ENCODE measurements at regions not wholly inside any gene's neighbourhood (a gene's known extent, or its start where the extent isn't known, plus 50 kb on each side); places are given as distances from the start of the nearest gene placed in this dataset.

DNA sequence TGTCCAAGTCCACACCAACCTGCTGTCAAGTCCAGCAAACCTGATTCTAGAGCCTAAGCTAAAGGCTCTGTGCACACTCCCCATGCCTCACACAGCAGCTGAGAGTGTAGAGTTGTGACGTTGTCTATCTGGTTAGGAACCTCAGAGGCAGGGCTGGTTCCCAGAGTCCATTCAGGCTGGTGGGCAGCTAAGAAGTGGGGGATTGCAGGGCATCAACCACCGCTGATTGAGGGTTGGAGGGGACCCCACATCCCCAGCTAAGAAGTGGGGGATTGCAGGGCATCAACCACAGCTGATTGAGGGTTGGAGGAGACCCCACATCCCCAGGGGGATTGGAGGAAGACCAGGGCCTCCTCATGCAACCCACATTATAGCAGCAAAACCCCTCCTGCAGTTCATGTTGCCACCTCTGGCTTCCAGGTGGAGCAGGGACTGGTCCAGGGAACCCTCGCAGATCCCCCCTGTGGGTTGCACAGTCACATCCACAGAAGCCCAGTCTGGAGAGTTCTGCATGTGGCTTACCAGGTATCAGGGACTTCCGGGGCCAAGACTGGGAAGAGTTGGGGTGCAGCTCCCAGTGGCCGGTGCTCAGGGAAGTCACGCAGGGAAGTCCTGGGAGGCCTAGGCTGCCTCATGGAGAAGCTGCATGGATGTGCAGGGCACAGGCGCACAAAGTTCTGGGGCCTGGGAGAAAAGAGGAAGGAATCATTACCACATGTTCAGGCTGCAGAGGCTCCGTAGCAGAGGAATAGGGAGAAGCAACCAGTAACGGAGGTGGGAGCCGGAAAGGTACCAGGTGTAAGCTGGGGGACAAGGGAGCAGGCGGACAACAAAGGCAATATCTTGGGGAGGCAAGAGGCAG is 71.4 kb upstream of the PCSK6 start:
- Histone ChIP-seq H3K27me3 (ENCODE audit: insufficient read depth, low read length) (no peaks in the 10 kb centered on the region), H4K20me1 (ENCODE audit: insufficient read depth) (no peaks in the 10 kb centered on the region), H3K9me2 (ENCODE audit: insufficient read depth) (no peaks in the 10 kb centered on the region), H3K27ac (ENCODE audit: low read depth, low read length) (no peak overlapping the region), H3K9ac (ENCODE audit: low read length) (no peak overlapping the region), H3K4me3 (replicated peaks in 1 of 2; ENCODE audit: low read depth in 1 of 2, low read length in 2 of 2) (no peak overlapping the region), H3K4me1 (ENCODE audit: control insufficient read depth in 1 of 2, insufficient read depth in 2 of 2, low read length in 2 of 2) (no peaks in the 10 kb centered on the region), H3K79me2 (ENCODE audit: insufficient read depth, low read length) (no peaks in the 10 kb centered on the region), H3K4me2 (ENCODE audit: low read length) (no peak overlapping the region), H3K36me3 (ENCODE audit: control insufficient read depth in 1 of 2, insufficient read depth in 2 of 2, low read length in 2 of 2) (no peaks in the 10 kb centered on the region), H3K9me3 (ENCODE audit: control insufficient read depth in 1 of 2, insufficient read depth in 1 of 2, low read depth in 1 of 2, low read length in 2 of 2) (no peaks in the 10 kb centered on the region), H2AFZ (ENCODE audit: low read depth, low read length, poor library complexity, severe bottlenecking) (no peak overlapping the region)
- no TSS peak for BruUV-seq (replicated peaks)
- no peak for TF ChIP-seq JUND (IDR thresholded peaks at IDR 0.05)
- TF ChIP-seq EZH2phosphoT487 (IDR thresholded peaks at IDR 0.05; ENCODE audit: borderline replicate concordance), result no peak
- TF ChIP-seq SRF (IDR thresholded peaks at IDR 0.05; ENCODE audit: low read depth), result no peak
- TF ChIP-seq, protein P1, sequence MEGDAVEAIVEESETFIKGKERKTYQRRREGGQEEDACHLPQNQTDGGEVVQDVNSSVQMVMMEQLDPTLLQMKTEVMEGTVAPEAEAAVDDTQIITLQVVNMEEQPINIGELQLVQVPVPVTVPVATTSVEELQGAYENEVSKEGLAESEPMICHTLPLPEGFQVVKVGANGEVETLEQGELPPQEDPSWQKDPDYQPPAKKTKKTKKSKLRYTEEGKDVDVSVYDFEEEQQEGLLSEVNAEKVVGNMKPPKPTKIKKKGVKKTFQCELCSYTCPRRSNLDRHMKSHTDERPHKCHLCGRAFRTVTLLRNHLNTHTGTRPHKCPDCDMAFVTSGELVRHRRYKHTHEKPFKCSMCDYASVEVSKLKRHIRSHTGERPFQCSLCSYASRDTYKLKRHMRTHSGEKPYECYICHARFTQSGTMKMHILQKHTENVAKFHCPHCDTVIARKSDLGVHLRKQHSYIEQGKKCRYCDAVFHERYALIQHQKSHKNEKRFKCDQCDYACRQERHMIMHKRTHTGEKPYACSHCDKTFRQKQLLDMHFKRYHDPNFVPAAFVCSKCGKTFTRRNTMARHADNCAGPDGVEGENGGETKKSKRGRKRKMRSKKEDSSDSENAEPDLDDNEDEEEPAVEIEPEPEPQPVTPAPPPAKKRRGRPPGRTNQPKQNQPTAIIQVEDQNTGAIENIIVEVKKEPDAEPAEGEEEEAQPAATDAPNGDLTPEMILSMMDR (IDR thresholded peaks at IDR 0.05 in 2 of 3, conservative IDR thresholded peaks at IDR 0.05 in 1 of 3; ENCODE audit: borderline replicate concordance in 1 of 3, insufficient read depth in 1 of 3, low read depth in 2 of 3, low read length in 2 of 3), result no peak
- no peak for TF ChIP-seq ELF1 (IDR thresholded peaks at IDR 0.05; ENCODE audit: borderline replicate concordance, low read depth)
- no peak for TF ChIP-seq POLR2A (IDR thresholded peaks at IDR 0.05; ENCODE audit: borderline replicate concordance, extremely low read depth, insufficient read depth, insufficient read length)
- no peak for TF ChIP-seq EGR1 (IDR thresholded peaks at IDR 0.05; ENCODE audit: low read depth)
- TF ChIP-seq, protein P2, sequence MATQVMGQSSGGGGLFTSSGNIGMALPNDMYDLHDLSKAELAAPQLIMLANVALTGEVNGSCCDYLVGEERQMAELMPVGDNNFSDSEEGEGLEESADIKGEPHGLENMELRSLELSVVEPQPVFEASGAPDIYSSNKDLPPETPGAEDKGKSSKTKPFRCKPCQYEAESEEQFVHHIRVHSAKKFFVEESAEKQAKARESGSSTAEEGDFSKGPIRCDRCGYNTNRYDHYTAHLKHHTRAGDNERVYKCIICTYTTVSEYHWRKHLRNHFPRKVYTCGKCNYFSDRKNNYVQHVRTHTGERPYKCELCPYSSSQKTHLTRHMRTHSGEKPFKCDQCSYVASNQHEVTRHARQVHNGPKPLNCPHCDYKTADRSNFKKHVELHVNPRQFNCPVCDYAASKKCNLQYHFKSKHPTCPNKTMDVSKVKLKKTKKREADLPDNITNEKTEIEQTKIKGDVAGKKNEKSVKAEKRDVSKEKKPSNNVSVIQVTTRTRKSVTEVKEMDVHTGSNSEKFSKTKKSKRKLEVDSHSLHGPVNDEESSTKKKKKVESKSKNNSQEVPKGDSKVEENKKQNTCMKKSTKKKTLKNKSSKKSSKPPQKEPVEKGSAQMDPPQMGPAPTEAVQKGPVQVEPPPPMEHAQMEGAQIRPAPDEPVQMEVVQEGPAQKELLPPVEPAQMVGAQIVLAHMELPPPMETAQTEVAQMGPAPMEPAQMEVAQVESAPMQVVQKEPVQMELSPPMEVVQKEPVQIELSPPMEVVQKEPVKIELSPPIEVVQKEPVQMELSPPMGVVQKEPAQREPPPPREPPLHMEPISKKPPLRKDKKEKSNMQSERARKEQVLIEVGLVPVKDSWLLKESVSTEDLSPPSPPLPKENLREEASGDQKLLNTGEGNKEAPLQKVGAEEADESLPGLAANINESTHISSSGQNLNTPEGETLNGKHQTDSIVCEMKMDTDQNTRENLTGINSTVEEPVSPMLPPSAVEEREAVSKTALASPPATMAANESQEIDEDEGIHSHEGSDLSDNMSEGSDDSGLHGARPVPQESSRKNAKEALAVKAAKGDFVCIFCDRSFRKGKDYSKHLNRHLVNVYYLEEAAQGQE (IDR thresholded peaks at IDR 0.05; ENCODE audit: low read depth), result no peak
- TF ChIP-seq ZNF274 (IDR thresholded peaks at IDR 0.05; ENCODE audit: low read depth, low read length), result no peak
- no peak for TF ChIP-seq CBX3 (IDR thresholded peaks at IDR 0.05; ENCODE audit: low read depth)
- TF ChIP-seq CEBPB (IDR thresholded peaks at IDR 0.05; ENCODE audit: low read depth), result no peak
- no peak for TF ChIP-seq ZFX (IDR thresholded peaks at IDR 0.05)
- DNase-seq (ENCODE audit: low read depth, low spot score) (no peak), ATAC-seq (no peak)
- intact Hi-C loops (cut with micrococcal nuclease), result no loop called here
- ChIA-PET CTCF (no interaction called here), POLR2A (no interaction called here), RAD21 (ENCODE audit: low non-redundant PET in 1 of 2, low total read pairs in 2 of 2, uncharacterized antibody in 2 of 2, unreplicated experiment in 2 of 2) (no interaction called here)

All from HCT116 (cell line).